NCI-H187 (cell line): ENCODE measurements at regions not wholly inside any gene's neighbourhood (a gene's known extent, or its start where the extent isn't known, plus 50 kb on each side); places are given as distances from the start of the nearest gene placed in this dataset.
"Not testable (repeated sequence)": the region's sequence is repeated elsewhere in the genome, so short reads cannot be mapped to it uniquely, and the experiment has no call there.

Experiments
- DNase-seq, 2 experiments: peaks; one replicate each; lab custom pipeline; 2025; lab: John Stamatoyannopoulos, UW

GRCh38 chr6:144434308-144434990 lies 149.3 kb downstream of the UTRN start:
- no peak for DNase-seq

- DNase-seq = no peak
Observed at GRCh38 chr6:144435602-144436426, 150.7 kb downstream of the UTRN start.

- DNase-seq = no peak
Observed at GRCh38 chr6:144437105-144437504, 152.0 kb downstream of the UTRN start.

- no peak for DNase-seq
Observed at GRCh38 chr6:144438103-144438502, 153.0 kb downstream of the UTRN start.

DNA sequence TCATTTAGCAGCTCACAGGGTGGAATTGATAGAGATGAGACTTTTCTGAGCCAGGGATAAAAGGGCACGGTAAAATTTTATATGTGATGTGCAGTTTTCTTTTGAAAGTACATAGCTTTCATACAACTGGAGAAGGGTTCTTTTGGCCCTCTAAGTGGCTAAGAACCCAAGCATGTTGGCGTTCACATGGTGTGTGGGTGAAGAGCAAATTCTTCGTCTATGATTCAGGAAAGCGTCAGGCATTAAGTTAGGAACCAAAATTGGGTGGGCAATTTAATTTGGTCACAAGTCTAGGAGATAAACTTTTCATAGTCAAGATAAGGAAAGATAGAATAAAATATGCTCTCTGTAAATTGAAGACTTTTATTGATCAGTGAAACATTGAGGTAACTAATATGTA lies 153.9 kb downstream of the UTRN start:
- no peak for DNase-seq

GRCh38 chr6:144441801-144442200 lies 156.7 kb downstream of the UTRN start:
- not testable (repeated sequence) for DNase-seq

GRCh38 chr6:144443157-144443556 lies 158.0 kb downstream of the UTRN start:
- DNase-seq = no peak

- DNase-seq = no peak
Observed at GRCh38 chr6:144447472-144447871, 162.3 kb downstream of the UTRN start.

DNA sequence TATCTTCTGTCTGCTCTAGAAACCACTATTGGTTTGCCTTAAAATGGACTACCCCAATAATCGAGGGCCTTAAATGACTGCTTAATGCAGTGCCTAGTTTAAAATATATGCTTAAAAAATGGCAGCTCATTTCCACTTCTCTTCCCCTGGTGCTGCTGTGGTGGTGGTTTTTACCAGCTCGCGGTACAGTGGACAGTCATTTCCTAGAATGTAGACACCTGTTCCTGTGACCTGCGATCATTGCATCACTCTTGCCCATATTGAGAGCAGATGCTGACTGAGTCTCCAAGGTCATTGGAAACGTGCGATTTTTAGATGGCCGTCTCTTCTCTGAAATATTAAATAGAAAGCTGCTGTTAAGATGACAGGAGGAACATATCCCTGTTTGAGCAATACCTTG lies 164.1 kb downstream of the UTRN start:
- no peak for DNase-seq

- no peak for DNase-seq
Observed at GRCh38 chr6:144449911-144450597, 164.9 kb downstream of the UTRN start.

DNA sequence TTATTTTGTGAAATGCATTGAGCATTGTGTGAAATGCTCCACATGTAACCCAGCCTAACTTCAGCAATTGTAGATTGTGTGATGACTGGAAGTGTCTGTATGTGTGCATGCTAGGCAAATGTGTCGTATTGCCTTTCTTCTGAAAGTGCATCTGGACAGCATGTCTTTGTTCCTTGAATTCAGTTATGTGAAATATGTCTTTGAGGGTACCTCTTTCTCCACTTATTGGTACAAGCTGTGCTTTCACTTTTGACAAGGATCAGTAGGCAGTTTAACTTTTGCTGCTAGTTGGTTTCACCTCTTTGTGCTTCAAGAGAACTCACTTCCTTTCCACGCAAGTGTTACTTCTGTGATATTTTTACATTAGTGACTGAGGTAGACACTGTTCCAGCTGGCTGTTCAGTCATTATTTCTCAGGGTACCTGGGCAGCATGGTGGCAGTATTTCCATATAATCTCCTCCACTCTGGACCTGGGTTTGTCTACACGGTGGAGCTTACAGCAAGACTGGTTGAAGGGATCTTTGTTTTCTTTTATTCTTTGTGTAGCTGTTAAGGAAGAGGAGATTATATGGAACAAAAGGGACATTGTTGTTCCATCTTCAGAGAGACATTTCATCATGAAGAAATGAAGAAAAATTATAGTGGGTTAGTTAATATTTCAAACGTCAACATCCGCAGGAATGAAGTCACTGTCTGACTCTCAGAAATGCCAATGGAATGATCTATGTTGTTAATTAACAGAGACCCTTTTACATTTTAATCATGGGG lies 175.4 kb downstream of the UTRN start:
- DNase-seq = no peak

DNA sequence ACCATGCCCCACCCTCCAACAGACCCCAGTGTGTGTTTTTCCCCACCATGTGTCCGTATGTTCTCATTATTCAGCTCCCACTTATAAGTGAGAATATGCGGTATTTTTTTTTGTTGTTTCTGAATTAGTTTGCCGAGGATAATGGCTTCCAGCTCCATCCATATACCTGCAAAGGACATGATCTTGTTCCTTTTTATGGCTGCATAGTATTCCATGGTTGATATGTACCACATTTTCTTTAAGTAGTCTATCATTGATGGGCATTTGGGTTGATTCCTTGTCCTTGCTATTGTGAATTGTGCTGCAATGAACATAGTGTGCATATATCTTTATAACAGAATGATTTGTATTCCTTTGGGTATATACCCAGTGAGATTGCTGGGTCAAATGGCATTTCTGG lies 176.9 kb downstream of the UTRN start:
- DNase-seq = no peak

GRCh38 chr6:144466716-144467115 lies 181.6 kb downstream of the UTRN start:
- DNase-seq = no peak

DNA sequence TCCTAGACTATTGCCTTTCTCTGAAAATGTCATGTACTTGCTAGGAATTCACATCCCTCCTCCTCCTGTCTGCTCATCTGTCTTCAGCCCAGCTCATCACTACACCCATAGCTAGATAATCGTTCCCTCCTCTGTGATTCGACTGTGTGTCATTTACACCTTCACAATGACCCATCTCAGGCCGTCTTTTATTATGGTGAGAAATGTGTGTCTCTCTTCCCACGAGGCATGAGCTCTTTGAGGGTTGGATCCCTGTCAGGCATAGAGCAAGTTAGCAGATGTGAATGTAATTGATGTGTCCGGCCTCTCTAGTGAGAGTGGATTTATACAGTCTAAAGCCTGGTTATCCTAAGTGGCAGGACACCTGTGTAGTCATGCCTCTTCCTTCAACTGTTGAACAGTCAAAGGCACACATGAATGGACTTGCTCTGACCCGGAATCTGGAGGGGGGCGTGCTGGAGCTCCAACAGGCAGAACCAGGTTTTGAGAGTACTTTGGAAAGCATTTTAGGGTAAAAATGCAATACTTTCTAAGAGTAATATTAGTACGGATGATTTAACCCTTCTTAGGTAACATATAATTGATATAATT lies 182.1 kb downstream of the UTRN start:
- peak; percentile 35 to 37 for DNase-seq

- DNase-seq = no peak
Observed at GRCh38 chr6:144467921-144468320, 182.8 kb downstream of the UTRN start.

GRCh38 chr6:144468709-144469108 lies 183.6 kb downstream of the UTRN start:
- peak in 1 of 2 experiments; percentile 23 for DNase-seq

DNA sequence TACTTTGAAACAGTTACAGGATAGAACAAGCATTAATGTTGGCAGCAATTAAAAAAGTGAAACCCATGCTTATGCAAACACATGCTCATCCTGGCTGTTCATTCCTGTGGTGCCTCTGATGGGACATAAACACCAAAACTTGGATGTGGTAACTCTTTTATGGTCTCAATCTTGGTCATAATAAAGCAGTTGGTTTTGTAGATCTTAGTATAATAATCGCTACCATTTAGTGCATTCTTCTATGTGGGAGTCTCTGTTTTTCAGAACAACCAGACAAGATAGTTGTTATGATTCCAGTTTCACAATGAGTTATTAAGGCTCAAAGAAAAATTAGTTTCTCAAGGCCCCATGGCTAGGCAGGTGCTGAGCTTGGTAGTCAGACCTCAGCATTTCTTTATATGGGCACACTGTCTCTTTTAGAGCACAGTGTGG lies 184.0 kb downstream of the UTRN start:
- no peak for DNase-seq

- not testable (repeated sequence) for DNase-seq
Observed at GRCh38 chr6:144470201-144470600, 185.1 kb downstream of the UTRN start.

DNA sequence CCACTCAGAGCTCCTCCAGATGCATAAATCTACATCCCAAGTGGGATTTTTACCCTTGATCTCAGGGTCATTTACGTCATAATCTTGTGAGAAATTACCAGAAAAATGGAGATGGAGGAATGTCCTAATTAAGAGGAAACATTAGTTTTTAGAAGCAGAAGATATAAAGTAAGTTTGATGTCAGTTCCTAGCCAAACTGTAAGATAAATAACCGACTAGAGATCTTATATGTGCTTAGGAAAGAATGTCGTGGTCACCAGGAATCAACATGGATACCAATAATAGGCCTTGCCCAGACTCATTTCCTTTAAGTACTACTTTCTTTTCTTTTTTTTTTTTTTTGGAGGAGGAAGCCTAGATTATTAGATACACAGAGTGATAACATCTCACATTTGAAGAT lies 186.9 kb downstream of the UTRN start:
- DNase-seq = no peak

DNA sequence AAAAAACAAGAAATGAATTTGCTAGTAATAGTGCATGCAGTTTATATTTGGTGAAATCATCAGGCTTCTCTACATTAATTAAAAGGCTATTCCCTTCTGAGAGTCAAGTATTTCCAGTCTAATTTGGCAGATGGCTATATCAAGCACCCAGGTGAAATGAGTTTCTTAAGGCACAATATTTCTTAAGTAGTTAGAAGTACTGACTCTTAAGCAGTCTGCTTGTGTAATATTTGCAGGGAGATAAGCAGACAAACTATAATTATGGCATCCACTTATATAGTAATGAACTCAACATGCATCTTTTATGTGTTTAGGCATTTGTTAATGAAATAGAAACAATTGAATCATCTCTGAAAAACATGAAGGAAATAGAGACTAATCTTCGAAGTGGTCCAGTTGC lies 189.2 kb downstream of the UTRN start:
- no peak for DNase-seq

GRCh38 chr6:144474904-144475303 lies 189.8 kb downstream of the UTRN start:
- DNase-seq = no peak

- no peak for DNase-seq
Observed at GRCh38 chr6:144475411-144475810, 190.3 kb downstream of the UTRN start.
